ENCODE measurements at regions not wholly inside any gene's neighbourhood (a gene's known extent, or its start where the extent isn't known, plus 50 kb on each side); places are given as distances from the start of the nearest gene placed in this dataset.

GRCh38 chr3:155029941-155030340 is 50.2 kb upstream of the MME start:
- no peak for DNase-seq (ENCODE audit: low spot score)

- DNase-seq (ENCODE audit: low spot score), result no peak
Observed at GRCh38 chr3:155026999-155027591, 53.0 kb upstream of the MME start.

- DNase-seq (ENCODE audit: low spot score), result no peak
Observed at GRCh38 chr3:155024006-155024638, 56.0 kb upstream of the MME start.

- DNase-seq (ENCODE audit: low spot score), result no peak
Observed at GRCh38 chr3:155022896-155023295, 57.2 kb upstream of the MME start.

GRCh38 chr3:155019575-155019974 is 60.5 kb upstream of the MME start:
- DNase-seq (ENCODE audit: low spot score), result no peak

GRCh38 chr3:155018621-155019330 is 61.3 kb upstream of the MME start:
- peak; percentile 48 for DNase-seq (ENCODE audit: low spot score)

GRCh38 chr3:155015776-155016436 is 64.2 kb upstream of the MME start:
- DNase-seq (ENCODE audit: low spot score), result no peak

- DNase-seq (ENCODE audit: low spot score), result no peak
Observed at GRCh38 chr3:155014953-155015352, 65.2 kb upstream of the MME start.

GRCh38 chr3:155013427-155013826 is 66.7 kb upstream of the MME start:
- no peak for DNase-seq (ENCODE audit: low spot score)

GRCh38 chr3:155012584-155012983 is 67.5 kb upstream of the MME start:
- DNase-seq (ENCODE audit: low spot score), result no peak

- DNase-seq (ENCODE audit: low spot score), result no peak
Observed at GRCh38 chr3:155010416-155010815, 69.7 kb upstream of the MME start.

GRCh38 chr3:155009217-155009616 is 70.9 kb upstream of the MME start:
- no peak for DNase-seq (ENCODE audit: low spot score)

GRCh38 chr3:155007729-155008128 is 72.4 kb upstream of the MME start:
- no peak for DNase-seq (ENCODE audit: low spot score)

GRCh38 chr3:155001289-155002010 is 78.7 kb upstream of the MME start:
- DNase-seq (ENCODE audit: low spot score), result no peak

GRCh38 chr3:154992655-154993054 is 87.5 kb upstream of the MME start:
- no peak for DNase-seq (ENCODE audit: low spot score)

- DNase-seq (ENCODE audit: low spot score), result no peak
Observed at GRCh38 chr3:154990543-154990942, 89.6 kb upstream of the MME start.

- no peak for DNase-seq (ENCODE audit: low spot score)
Observed at GRCh38 chr3:154987846-154988245, 92.3 kb upstream of the MME start.

GRCh38 chr3:154981664-154982063 is 98.5 kb upstream of the MME start:
- no peak for DNase-seq (ENCODE audit: low spot score)

GRCh38 chr3:154981201-154981600 is 98.9 kb upstream of the MME start:
- no peak for DNase-seq (ENCODE audit: low spot score)

- DNase-seq (ENCODE audit: low spot score), result no peak
Observed at GRCh38 chr3:154979331-154979730, 100.8 kb upstream of the MME start.

GRCh38 chr3:154977666-154978065 is 102.5 kb upstream of the MME start:
- no peak for DNase-seq (ENCODE audit: low spot score)
